Esophagus (tissue), 2 donors: ENCODE measurements at regions not wholly inside any gene's neighbourhood (a gene's known extent, or its start where the extent isn't known, plus 50 kb on each side); places are given as distances from the start of the nearest gene placed in this dataset.

Experiments used
- H3K27ac ChIP-seq, 2 donors: one replicate each; pipeline ENCODE4 v1.5.1; 2013; ENCODE audit warnings: low read depth in 2 of 2, mild to moderate bottlenecking in 2 of 2, inconsistent platforms in 1 of 2, low read length in 1 of 2, moderate library complexity in 1 of 2
- H3K27me3 ChIP-seq, 2 donors: one replicate each; pipeline ENCODE4 v1.6.1; 2013; ENCODE audit warnings: low read length in 2 of 2, control low read depth in 1 of 2, mild to moderate bottlenecking in 1 of 2; ENCODE audit not compliant: insufficient read depth in 2 of 2, control insufficient read depth in 1 of 2
- H3K36me3 ChIP-seq, 2 donors: one replicate each; pipeline ENCODE4 v1.6.1; 2013; ENCODE audit warnings: low read length in 1 of 2; ENCODE audit not compliant: control insufficient read depth in 2 of 2, insufficient read depth in 2 of 2
- H3K4me1 ChIP-seq, 2 donors: one replicate each; pipeline ENCODE4 v1.6.1; 2013; ENCODE audit warnings: low read length in 1 of 2; ENCODE audit not compliant: control insufficient read depth in 2 of 2, insufficient read depth in 2 of 2
- H3K4me3 ChIP-seq, 2 donors: one replicate each; pipeline ENCODE4 v1.5.1; 2013; ENCODE audit warnings: low read length in 2 of 2, mild to moderate bottlenecking in 2 of 2, low read depth in 1 of 2, moderate library complexity in 1 of 2
- H3K9me3 ChIP-seq, 2 donors: one replicate each; pipeline ENCODE4 v1.6.1; 2013; ENCODE audit warnings: mild to moderate bottlenecking in 2 of 2, low read depth in 1 of 2, low read length in 1 of 2, moderate library complexity in 1 of 2; ENCODE audit not compliant: control insufficient read depth in 2 of 2, insufficient read depth in 1 of 2
- WGBS, 2 donors: extraction: QIAGEN DNeasy Blood & Tissue Kit; methylation state at CpG; one replicate each; pipeline ENCODE4 v1.1.7; 2013; 5-methylcytosine and 5-hydroxymethylcytosine counted together
- donor health status: healthy with polysubstance abuse.
- donor health status: Bipolar disorder and iron deficiency.

DNA sequence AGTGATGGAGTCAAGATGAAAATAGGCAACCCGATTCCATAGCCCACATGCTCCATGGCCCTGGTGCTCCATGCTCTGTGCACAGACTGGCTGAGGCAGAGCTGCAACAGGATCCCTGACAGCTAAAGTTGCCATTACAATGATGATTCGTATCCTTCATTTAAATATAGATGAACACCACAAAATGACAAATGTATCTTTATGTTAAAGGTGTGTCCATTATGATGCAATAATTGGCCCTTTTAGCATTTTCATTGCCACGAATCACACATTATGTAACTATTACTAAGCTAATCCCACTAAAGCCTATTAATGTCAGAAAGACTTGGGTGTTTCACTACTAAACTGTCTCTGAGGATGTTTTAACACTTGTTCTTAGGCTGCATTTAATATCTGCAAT lies 270.2 kb upstream of the THBS1 start:
- no peaks in the 10 kb centered on the region for H3K9me3 ChIP-seq
- no peaks in the 10 kb centered on the region for H3K27me3 ChIP-seq
- WGBS, 2 donors, result 50 to 64% methylated on average over 3 of the region's 3 CpGs
- no peaks in the 10 kb centered on the region for H3K36me3 ChIP-seq
- peak overlapping the region in 1 of 2 donors; percentile 37 for H3K27ac ChIP-seq
- no peaks in the 10 kb centered on the region for H3K4me1 ChIP-seq
- no peak overlapping the region for H3K4me3 ChIP-seq

DNA sequence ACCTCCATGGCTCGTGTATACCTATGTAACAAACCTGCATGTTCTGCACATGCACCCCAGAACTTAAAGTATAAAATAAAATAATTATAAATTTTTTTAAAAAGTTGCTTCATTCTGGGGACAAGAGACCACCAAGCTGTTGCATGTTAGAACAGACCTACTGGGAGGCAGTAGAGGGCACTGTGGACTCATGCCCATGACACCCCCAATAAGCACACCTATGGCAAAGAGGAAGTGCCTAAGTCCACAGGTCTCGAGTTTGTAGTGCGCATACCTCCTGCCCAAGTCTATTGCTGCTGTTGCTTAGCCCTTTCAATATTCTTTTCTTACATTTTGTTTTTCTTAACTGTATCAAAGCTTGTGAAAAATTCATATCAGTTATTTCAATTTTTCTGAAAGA lies 267.9 kb upstream of the THBS1 start:
- H3K27ac ChIP-seq, result no peak overlapping the region
- H3K4me3 ChIP-seq, result no peak overlapping the region
- no peaks in the 10 kb centered on the region for H3K36me3 ChIP-seq
- H3K4me1 ChIP-seq, result no peaks in the 10 kb centered on the region
- WGBS, 2 donors, result 58 to 73% methylated on average over 3 of the region's 3 CpGs
- no peaks in the 10 kb centered on the region for H3K9me3 ChIP-seq
- H3K27me3 ChIP-seq, result no peaks in the 10 kb centered on the region

DNA sequence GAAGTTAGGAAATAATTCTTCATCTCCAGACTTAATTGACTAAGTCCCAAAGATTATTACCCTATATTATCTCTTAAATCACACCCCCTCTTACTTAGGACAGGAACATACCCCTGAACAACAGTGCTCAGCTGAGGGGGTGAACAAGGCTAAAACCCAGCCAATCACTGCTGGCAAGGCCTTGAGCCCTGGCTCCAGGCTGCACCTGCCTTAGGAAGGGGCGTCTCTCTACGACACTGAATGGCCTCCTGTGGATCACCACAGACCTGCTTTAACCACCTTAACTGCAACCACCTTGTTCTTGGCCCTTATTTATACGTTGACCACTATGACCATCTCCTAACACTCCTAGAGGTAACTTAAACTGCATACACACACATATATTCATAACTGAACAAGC lies 267.4 kb upstream of the THBS1 start:
- 86 to 93% methylated on average over 3 of the region's 3 CpGs for whole genome bisulfite sequencing, 2 donors
- H3K27ac ChIP-seq, result no peak overlapping the region

GRCh38 chr15:39313881-39314280 lies 267.0 kb upstream of the THBS1 start:
- H3K36me3 ChIP-seq, result no peaks in the 10 kb centered on the region
- H3K4me3 ChIP-seq, result no peak overlapping the region
- no peaks in the 10 kb centered on the region for H3K4me1 ChIP-seq
- no peaks in the 10 kb centered on the region for H3K27me3 ChIP-seq
- no peaks in the 10 kb centered on the region for H3K9me3 ChIP-seq
- 83 to 96% methylated on average over 1 of the region's 1 CpG for WGBS, 2 donors
- H3K27ac ChIP-seq, result no peak overlapping the region

More for the DNA sequence above, 267.4 kb upstream of the THBS1 start:
- Histone ChIP-seq H3K27me3 (no peaks in the 10 kb centered on the region), H3K4me3 (no peak overlapping the region), H3K9me3 (no peaks in the 10 kb centered on the region), H3K36me3 (no peaks in the 10 kb centered on the region), H3K4me1 (no peaks in the 10 kb centered on the region)

- 40 to 63% methylated on average over 1 of the region's 1 CpG for WGBS, 2 donors
- Histone ChIP-seq H3K36me3 (no peaks in the 10 kb centered on the region), H3K4me3 (no peak overlapping the region), H3K27ac (no peak overlapping the region), H3K27me3 (no peaks in the 10 kb centered on the region), H3K9me3 (peaks cover 0 to 3% of the 10 kb centered on the region in 2 donors), H3K4me1 (no peaks in the 10 kb centered on the region)
Observed at GRCh38 chr15:39315206-39315850, 265.6 kb upstream of the THBS1 start.

GRCh38 chr15:39317225-39317624 lies 263.7 kb upstream of the THBS1 start:
- H3K27ac ChIP-seq, result peak overlapping the region in 1 of 2 donors; percentile 49
- H3K27me3 ChIP-seq, result no peaks in the 10 kb centered on the region
- H3K9me3 ChIP-seq, result peaks cover 0 to 4% of the 10 kb centered on the region in 2 donors
- H3K36me3 ChIP-seq, result no peaks in the 10 kb centered on the region
- no peaks in the 10 kb centered on the region for H3K4me1 ChIP-seq
- no peak overlapping the region for H3K4me3 ChIP-seq
- WGBS, 2 donors, result 74 to 84% methylated on average over 1 of the region's 1 CpG

- Histone ChIP-seq H3K36me3 (no peaks in the 10 kb centered on the region), H3K27ac (no peak overlapping the region), H3K9me3 (peaks cover 0 to 4% of the 10 kb centered on the region in 2 donors), H3K27me3 (no peaks in the 10 kb centered on the region), H3K4me1 (no peaks in the 10 kb centered on the region), H3K4me3 (no peak overlapping the region)
- 76 to 80% methylated on average over 2 of the region's 2 CpGs for WGBS, 2 donors
Observed at GRCh38 chr15:39318231-39318630, 262.6 kb upstream of the THBS1 start.

DNA sequence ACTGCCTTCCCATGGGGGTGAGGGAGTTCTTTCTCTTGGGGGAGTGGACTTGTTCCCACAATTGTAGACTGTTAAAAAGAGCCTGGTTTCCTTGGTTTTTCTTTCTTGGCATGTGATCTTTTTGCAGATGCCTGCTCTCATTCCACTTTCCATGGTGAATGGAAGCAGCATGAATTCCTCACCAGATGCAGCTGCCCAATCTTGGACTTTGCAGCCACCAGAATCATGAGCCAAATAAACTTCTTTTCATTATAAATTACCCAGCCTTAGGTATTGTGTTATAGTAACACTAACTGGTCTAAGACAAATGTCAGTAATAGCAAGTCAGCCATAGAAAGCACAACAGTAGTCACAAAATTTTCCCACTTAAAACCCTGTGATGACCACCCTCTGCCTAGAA lies 260.5 kb upstream of the THBS1 start:
- H3K27me3 ChIP-seq, result no peaks in the 10 kb centered on the region
- H3K4me1 ChIP-seq, result no peaks in the 10 kb centered on the region
- no peaks in the 10 kb centered on the region for H3K36me3 ChIP-seq
- peaks cover 0 to 4% of the 10 kb centered on the region in 2 donors for H3K9me3 ChIP-seq
- H3K27ac ChIP-seq, result no peak overlapping the region
- H3K4me3 ChIP-seq, result no peak overlapping the region

DNA sequence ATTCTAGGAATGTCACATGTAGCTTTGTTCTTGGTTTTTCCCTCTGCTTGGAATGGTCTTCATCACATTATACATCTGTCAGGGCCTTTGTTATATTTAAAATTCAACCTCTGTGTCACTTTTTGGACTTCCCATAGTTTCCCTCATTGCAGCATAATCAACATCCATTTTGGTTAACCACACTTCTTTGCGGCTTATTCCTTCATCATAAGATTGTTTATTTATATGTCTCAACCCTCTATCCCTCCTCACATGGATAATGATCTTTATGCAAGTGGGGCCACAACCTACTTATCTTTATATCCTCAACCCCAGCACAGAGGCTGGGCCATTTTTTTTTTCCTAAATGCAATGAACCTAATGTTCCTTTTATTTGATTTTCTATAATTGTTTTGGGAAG lies 260.0 kb upstream of the THBS1 start:
- no peak overlapping the region for H3K27ac ChIP-seq
- 97 to 100% methylated on average over 1 of the region's 1 CpG for WGBS, 2 donors
- no peak overlapping the region for H3K4me3 ChIP-seq
- H3K27me3 ChIP-seq, result no peaks in the 10 kb centered on the region
- H3K9me3 ChIP-seq, result peaks cover 0 to 4% of the 10 kb centered on the region in 2 donors
- H3K4me1 ChIP-seq, result no peaks in the 10 kb centered on the region
- no peaks in the 10 kb centered on the region for H3K36me3 ChIP-seq

GRCh38 chr15:39321977-39322376 lies 258.9 kb upstream of the THBS1 start:
- no peak overlapping the region for H3K27ac ChIP-seq
- no peaks in the 10 kb centered on the region for H3K36me3 ChIP-seq
- peaks cover 0 to 4% of the 10 kb centered on the region in 2 donors for H3K9me3 ChIP-seq
- H3K4me3 ChIP-seq, result no peak overlapping the region
- 69 to 75% methylated on average over 2 of the region's 2 CpGs for WGBS, 2 donors
- H3K27me3 ChIP-seq, result no peaks in the 10 kb centered on the region
- H3K4me1 ChIP-seq, result no peaks in the 10 kb centered on the region
